ENCODE measurements at regions not wholly inside any gene's neighbourhood (a gene's known extent, or its start where the extent isn't known, plus 50 kb on each side); places are given as distances from the start of the nearest gene placed in this dataset.
"Not testable (repeated sequence)": the region's sequence is repeated elsewhere in the genome, so short reads cannot be mapped to it uniquely, and the experiment has no call there.

DNA sequence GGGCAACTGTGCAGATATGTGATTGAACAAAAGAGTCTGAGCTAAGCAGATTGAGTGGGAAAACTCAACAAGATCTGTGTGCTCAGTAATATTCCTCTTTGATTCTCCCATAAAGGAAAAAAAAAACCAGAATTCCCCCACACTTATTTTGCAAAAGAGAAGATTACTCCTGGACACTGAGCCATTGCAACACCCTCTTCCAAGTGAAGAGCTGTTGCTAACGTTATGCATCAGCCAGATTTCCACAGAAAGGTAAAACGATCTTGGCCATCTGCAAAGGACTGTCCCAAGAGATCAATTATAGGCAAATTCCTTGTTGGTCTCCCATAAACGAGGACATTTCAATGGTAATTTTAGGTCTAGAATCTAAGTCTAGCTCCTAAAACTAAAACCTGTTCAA is 587.7 kb downstream of the C12orf50 start:
- Histone ChIP-seq H3K9ac (ENCODE audit: low read depth, low read length) (no peak overlapping the region), H3K4me3 (ENCODE audit: low read length) (no peak overlapping the region), H3K4me2 (ENCODE audit: low read length) (no peak overlapping the region), H3K27me3 (ENCODE audit: control insufficient read depth, insufficient read depth, low read length) (no peaks in the 10 kb centered on the region), H3K36me3 (ENCODE audit: insufficient read depth, low read length) (no peaks in the 10 kb centered on the region), H3K4me1 (ENCODE audit: control insufficient read depth, insufficient read depth, low read length) (peaks cover 17% of the 10 kb centered on the region), H3K9me3 (replicated peaks; ENCODE audit: low read length) (no peaks in the 10 kb centered on the region)

DNA sequence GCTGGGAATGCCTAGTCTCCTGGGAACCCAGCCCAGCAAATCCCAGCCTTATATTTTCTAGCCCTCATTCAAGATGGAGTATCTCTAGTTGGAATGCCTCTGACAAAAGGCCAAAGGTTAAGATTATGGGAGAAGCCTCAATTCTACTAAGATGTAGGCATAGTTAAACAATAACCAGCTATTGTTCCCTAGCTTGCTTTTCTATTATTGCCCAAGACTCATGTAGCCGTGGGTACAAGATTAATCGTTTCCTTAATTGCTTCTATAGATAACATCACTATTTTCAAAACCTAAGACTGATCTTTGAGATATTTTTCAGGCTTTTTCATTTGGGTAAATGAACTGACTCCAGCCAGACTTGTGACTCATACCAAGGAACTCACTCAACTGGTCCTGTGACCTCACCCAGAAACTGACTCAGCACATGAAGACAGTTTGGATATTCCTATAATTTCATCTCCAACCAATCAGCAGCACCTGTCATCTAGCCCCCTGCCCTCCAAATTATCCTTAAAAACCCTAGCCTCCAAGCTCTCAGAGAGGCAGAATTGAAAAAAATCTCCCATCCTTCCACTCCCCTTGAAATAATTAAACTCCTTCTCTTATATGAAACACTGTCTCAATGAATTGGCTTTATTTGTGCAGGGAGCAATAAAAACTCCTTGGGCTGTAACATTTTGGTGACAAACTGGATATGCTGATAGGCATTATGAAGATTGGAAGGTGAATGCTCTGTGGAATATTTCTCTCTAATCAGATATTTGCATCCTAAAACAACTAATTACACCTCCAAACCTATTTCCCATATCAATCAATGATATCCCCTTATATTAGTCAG is 589.0 kb downstream of the C12orf50 start:
- H3K4me1 ChIP-seq (ENCODE audit: control insufficient read depth, insufficient read depth, low read length) = peaks cover 17% of the 10 kb centered on the region

GRCh38 chr12:87430444-87430843 is 598.8 kb downstream of the C12orf50 start:
- Histone ChIP-seq H3K9ac (ENCODE audit: low read depth, low read length) (no peak overlapping the region), H3K27me3 (ENCODE audit: control insufficient read depth, insufficient read depth, low read length) (no peaks in the 10 kb centered on the region), H3K4me3 (ENCODE audit: low read length) (no peak overlapping the region), H3K4me1 (ENCODE audit: control insufficient read depth, insufficient read depth, low read length) (peaks cover 11% of the 10 kb centered on the region), H3K4me2 (ENCODE audit: low read length) (no peak overlapping the region), H3K36me3 (ENCODE audit: insufficient read depth, low read length) (no peaks in the 10 kb centered on the region), H3K9me3 (replicated peaks; ENCODE audit: low read length) (no peaks in the 10 kb centered on the region)

More for the DNA sequence above, 589.0 kb downstream of the C12orf50 start:
- Histone ChIP-seq H3K9me3 (replicated peaks; ENCODE audit: low read length) (no peaks in the 10 kb centered on the region), H3K36me3 (ENCODE audit: insufficient read depth, low read length) (no peaks in the 10 kb centered on the region), H3K27me3 (ENCODE audit: control insufficient read depth, insufficient read depth, low read length) (no peaks in the 10 kb centered on the region), H3K9ac (ENCODE audit: low read depth, low read length) (no peak overlapping the region), H3K4me2 (ENCODE audit: low read length) (peak overlapping the region; percentile 14), H3K4me3 (ENCODE audit: low read length) (no peak overlapping the region)

GRCh38 chr12:87428701-87429277 is 600.4 kb downstream of the C12orf50 start:
- Histone ChIP-seq H3K4me1 (ENCODE audit: control insufficient read depth, insufficient read depth, low read length) (peaks cover 11% of the 10 kb centered on the region), H3K36me3 (ENCODE audit: insufficient read depth, low read length) (no peaks in the 10 kb centered on the region), H3K9me3 (replicated peaks; ENCODE audit: low read length) (no peaks in the 10 kb centered on the region), H3K9ac (ENCODE audit: low read depth, low read length) (no peak overlapping the region), H3K4me2 (ENCODE audit: low read length) (no peak overlapping the region), H3K27me3 (ENCODE audit: control insufficient read depth, insufficient read depth, low read length) (no peaks in the 10 kb centered on the region), H3K4me3 (ENCODE audit: low read length) (no peak overlapping the region)

- Histone ChIP-seq H3K4me1 (ENCODE audit: control insufficient read depth, insufficient read depth, low read length) (peaks cover 11% of the 10 kb centered on the region), H3K27me3 (ENCODE audit: control insufficient read depth, insufficient read depth, low read length) (no peaks in the 10 kb centered on the region), H3K4me3 (ENCODE audit: low read length) (no peak overlapping the region), H3K4me2 (ENCODE audit: low read length) (no peak overlapping the region), H3K9ac (ENCODE audit: low read depth, low read length) (no peak overlapping the region), H3K36me3 (ENCODE audit: insufficient read depth, low read length) (no peaks in the 10 kb centered on the region), H3K9me3 (replicated peaks; ENCODE audit: low read length) (no peaks in the 10 kb centered on the region)
Observed at GRCh38 chr12:87427770-87428169, 601.4 kb downstream of the C12orf50 start.

DNA sequence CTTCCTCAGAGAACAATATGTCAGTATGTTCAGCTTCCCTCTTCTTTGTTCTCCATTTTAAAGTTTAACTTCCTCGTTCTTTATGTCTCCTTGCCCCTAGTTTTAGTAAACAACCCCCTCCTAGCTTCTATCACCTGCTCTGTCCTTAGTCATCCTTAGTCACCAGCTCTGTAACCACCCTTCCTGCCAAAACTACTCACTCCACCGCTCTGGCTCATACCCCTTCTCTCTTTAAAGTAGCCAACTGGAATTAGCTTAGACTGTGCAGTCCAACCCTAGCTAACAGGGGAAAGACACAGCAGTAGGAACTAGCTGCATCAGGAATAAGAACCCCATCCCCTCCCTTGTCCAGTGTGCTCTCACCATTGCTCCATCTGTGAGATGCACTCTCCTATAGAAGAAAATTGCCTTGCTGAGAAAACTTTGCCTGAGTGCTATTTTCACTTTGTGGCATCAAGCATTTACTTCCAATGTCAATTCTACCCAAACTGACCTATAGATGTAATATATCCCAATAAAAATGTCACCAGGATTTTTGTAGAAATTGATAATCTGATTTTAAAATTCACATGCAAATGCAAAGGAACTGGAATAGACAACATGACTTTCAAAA is 603.2 kb downstream of the C12orf50 start:
- Histone ChIP-seq H3K9me3 (replicated peaks; ENCODE audit: low read length) (no peaks in the 10 kb centered on the region), H3K4me3 (ENCODE audit: low read length) (no peak overlapping the region), H3K36me3 (ENCODE audit: insufficient read depth, low read length) (no peaks in the 10 kb centered on the region), H3K9ac (ENCODE audit: low read depth, low read length) (no peak overlapping the region), H3K4me2 (ENCODE audit: low read length) (no peak overlapping the region), H3K4me1 (ENCODE audit: control insufficient read depth, insufficient read depth, low read length) (peaks cover 11% of the 10 kb centered on the region), H3K27me3 (ENCODE audit: control insufficient read depth, insufficient read depth, low read length) (no peaks in the 10 kb centered on the region)

DNA sequence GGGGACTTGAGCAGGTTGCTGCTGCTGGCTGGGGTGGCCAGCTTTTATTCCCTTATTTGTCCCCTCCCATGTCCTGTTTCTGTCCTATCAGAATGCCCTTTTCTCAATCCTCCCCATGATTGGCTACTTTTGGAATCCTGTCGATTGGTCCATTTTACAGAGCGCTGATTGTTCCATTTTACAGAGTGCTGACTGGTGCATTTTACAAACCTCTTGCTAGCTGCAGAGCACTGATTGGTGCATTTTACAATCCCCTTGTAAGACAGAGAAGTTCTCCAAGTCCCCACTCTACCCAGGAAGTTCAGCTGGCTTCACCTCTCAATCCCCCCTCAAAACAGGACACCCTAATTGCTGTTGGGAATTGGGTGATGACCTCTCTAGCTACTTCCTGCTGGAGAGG is 608.0 kb downstream of the C12orf50 start:
- H3K27me3 ChIP-seq (ENCODE audit: control insufficient read depth, insufficient read depth, low read length); H3K36me3 ChIP-seq (ENCODE audit: insufficient read depth, low read length): not testable (repeated sequence)

GRCh38 chr12:87413784-87414183 is 615.4 kb downstream of the C12orf50 start:
- Histone ChIP-seq H3K4me2 (ENCODE audit: low read length) (no peak overlapping the region), H3K4me3 (ENCODE audit: low read length) (no peak overlapping the region), H3K9me3 (replicated peaks; ENCODE audit: low read length) (no peaks in the 10 kb centered on the region), H3K27me3 (ENCODE audit: control insufficient read depth, insufficient read depth, low read length) (no peaks in the 10 kb centered on the region), H3K4me1 (ENCODE audit: control insufficient read depth, insufficient read depth, low read length) (no peaks in the 10 kb centered on the region), H3K9ac (ENCODE audit: low read depth, low read length) (no peak overlapping the region), H3K36me3 (ENCODE audit: insufficient read depth, low read length) (no peaks in the 10 kb centered on the region)

More for the DNA sequence above, 608.0 kb downstream of the C12orf50 start:
- not testable (repeated sequence) for H3K9ac ChIP-seq (ENCODE audit: low read depth, low read length); H3K4me3 ChIP-seq (ENCODE audit: low read length); H3K4me1 ChIP-seq (ENCODE audit: control insufficient read depth, insufficient read depth, low read length); H3K9me3 ChIP-seq (replicated peaks; ENCODE audit: low read length); H3K4me2 ChIP-seq (ENCODE audit: low read length)

GRCh38 chr12:87406926-87407325 is 622.3 kb downstream of the C12orf50 start:
- H3K27me3 ChIP-seq (ENCODE audit: control insufficient read depth, insufficient read depth, low read length) = no peaks in the 10 kb centered on the region
- no peaks in the 10 kb centered on the region for H3K36me3 ChIP-seq (ENCODE audit: insufficient read depth, low read length)
- H3K4me2 ChIP-seq (ENCODE audit: low read length) = no peak overlapping the region
- no peak overlapping the region for H3K4me3 ChIP-seq (ENCODE audit: low read length)
- peaks cover 5% of the 10 kb centered on the region for H3K4me1 ChIP-seq (ENCODE audit: control insufficient read depth, insufficient read depth, low read length)
- no peaks in the 10 kb centered on the region for H3K9me3 ChIP-seq (replicated peaks; ENCODE audit: low read length)
- H3K9ac ChIP-seq (ENCODE audit: low read depth, low read length) = no peak overlapping the region

- Histone ChIP-seq H3K4me2 (ENCODE audit: low read length) (no peak overlapping the region), H3K9me3 (replicated peaks; ENCODE audit: low read length) (no peaks in the 10 kb centered on the region), H3K4me3 (ENCODE audit: low read length) (no peak overlapping the region), H3K36me3 (ENCODE audit: insufficient read depth, low read length) (no peaks in the 10 kb centered on the region), H3K4me1 (ENCODE audit: control insufficient read depth, insufficient read depth, low read length) (peaks cover 5% of the 10 kb centered on the region), H3K27me3 (ENCODE audit: control insufficient read depth, insufficient read depth, low read length) (no peaks in the 10 kb centered on the region), H3K9ac (ENCODE audit: low read depth, low read length) (no peak overlapping the region)
Observed at GRCh38 chr12:87405918-87406317, 623.3 kb downstream of the C12orf50 start.

- not testable (repeated sequence) for H3K4me3 ChIP-seq (ENCODE audit: low read length); H3K4me2 ChIP-seq (ENCODE audit: low read length)
Observed at GRCh38 chr12:87394168-87394567, 635.0 kb downstream of the C12orf50 start.

More at GRCh38 chr12:87394168-87394567, 635.0 kb downstream of the C12orf50 start:
- not testable (repeated sequence) for H3K9ac ChIP-seq (ENCODE audit: low read depth, low read length); H3K4me1 ChIP-seq (ENCODE audit: control insufficient read depth, insufficient read depth, low read length); H3K27me3 ChIP-seq (ENCODE audit: control insufficient read depth, insufficient read depth, low read length); H3K36me3 ChIP-seq (ENCODE audit: insufficient read depth, low read length); H3K9me3 ChIP-seq (replicated peaks; ENCODE audit: low read length)
